Tibial nerve (tissue), 4 donors: ENCODE measurements at regions not wholly inside any gene's neighbourhood (a gene's known extent, or its start where the extent isn't known, plus 50 kb on each side); places are given as distances from the start of the nearest gene placed in this dataset.
A peak's percentile ranks its signal among the peaks of the same experiment; 100 is the strongest.

Experiments used
- DNase-seq, 2 donors: peaks; one replicate each; pipeline ENCODE4 v3.0.0-alpha.2; 2019; ENCODE audit warnings: low spot score in 2 of 2
- H3K27ac ChIP-seq, 4 donors: fragments of 200-600 bp; sonication (generic) in 3 of 4; one replicate each; pipeline ENCODE4 v1.5.1; 2017 to 2019; ENCODE audit warnings: mild to moderate bottlenecking in 1 of 4
- H3K27me3 ChIP-seq, 2 donors: fragments of 200-600 bp; sonication (generic) in 1 of 2; one replicate each; pipeline versions ENCODE4 v1.5.1 to v1.6.0; 2017 to 2019
- H3K36me3 ChIP-seq, 3 donors: fragments of 200-600 bp; sonication (generic); one replicate each; pipeline ENCODE4 v1.5.1; 2018 to 2019
- H3K4me1 ChIP-seq, 4 donors: fragments of 200-600 bp; sonication (generic) in 3 of 4; one replicate each; pipeline ENCODE4 v1.5.1; 2017 to 2019
- H3K4me3 ChIP-seq, 4 donors: fragments of 200-600 bp; sonication (generic) in 3 of 4; one replicate each; pipeline ENCODE4 v1.5.1; 2017 to 2019; ENCODE audit warnings: mild to moderate bottlenecking in 1 of 4, moderate library complexity in 1 of 4
- H3K9me3 ChIP-seq, 4 donors: fragments of 200-600 bp; sonication (generic) in 3 of 4; one replicate each; pipeline ENCODE4 v1.5.1; 2017 to 2019
- CTCF ChIP-seq, 5 experiments: fragments of 200-600 bp in 3 of 5; fragments of 450-650 bp in 2 of 5; sonication (generic) in 3 of 5; IDR thresholded peaks; one replicate each; pipeline ENCODE4 v1.5.1; 2016 to 2019; ENCODE audit warnings: antibody characterized with exemption in 5 of 5, mild to moderate bottlenecking in 3 of 5, moderate library complexity in 2 of 5
- EP300 ChIP-seq, 2 donors: sonication (generic); formaldehyde crosslinking; IDR thresholded peaks; one replicate each; pipeline ENCODE4 v1.6.1; 2017; ENCODE audit warnings: antibody characterized with exemption in 2 of 2, mild to moderate bottlenecking in 1 of 2
- POLR2A ChIP-seq, 2 donors: fragments of 450-650 bp; IDR thresholded peaks; one replicate each; pipeline ENCODE4 v1.6.1; 2017; ENCODE audit warnings: antibody characterized with exemption in 2 of 2, mild to moderate bottlenecking in 2 of 2, moderate library complexity in 2 of 2
- WGBS, 2 donors: methylation state at CpG; one replicate each; pipeline ENCODE4 v1.1.5; 2018; 5-methylcytosine and 5-hydroxymethylcytosine counted together

GRCh38 chr4:79185526-79186045 lies 140.3 kb downstream of the NAA11 start:
- TF ChIP-seq CTCF (IDR thresholded peaks at IDR 0.05) (no peak), EP300 (IDR thresholded peaks at IDR 0.05) (no peak), POLR2A (IDR thresholded peaks at IDR 0.05) (no peak)
- Histone ChIP-seq H3K9me3 (peaks cover 0 to 5% (median 0%) of the 10 kb centered on the region in 4 donors), H3K36me3 (no peaks in the 10 kb centered on the region), H3K27ac (no peak overlapping the region), H3K4me3 (no peak overlapping the region), H3K4me1 (no peaks in the 10 kb centered on the region), H3K27me3 (no peaks in the 10 kb centered on the region)
- WGBS, 2 donors, result 51 to 61% methylated on average over 3 of the region's 3 CpGs
- DNase-seq, result no peak

GRCh38 chr4:79184476-79184875 lies 141.4 kb downstream of the NAA11 start:
- H3K36me3 ChIP-seq, result no peaks in the 10 kb centered on the region
- WGBS, 2 donors, result 65 to 68% methylated on average over 4 of the region's 4 CpGs

GRCh38 chr4:79182209-79182608 lies 143.7 kb downstream of the NAA11 start:
- 74 to 76% methylated on average over 3 of the region's 3 CpGs for WGBS, 2 donors
- Histone ChIP-seq H3K27ac (no peak overlapping the region), H3K9me3 (no peaks in the 10 kb centered on the region), H3K36me3 (no peaks in the 10 kb centered on the region), H3K27me3 (no peaks in the 10 kb centered on the region), H3K4me3 (no peak overlapping the region), H3K4me1 (peaks cover 0 to 11% (median 0%) of the 10 kb centered on the region in 4 donors)
- no peak for DNase-seq
- TF ChIP-seq CTCF (IDR thresholded peaks at IDR 0.05) (no peak), EP300 (IDR thresholded peaks at IDR 0.05) (no peak), POLR2A (IDR thresholded peaks at IDR 0.05) (no peak)

More at GRCh38 chr4:79184476-79184875, 141.4 kb downstream of the NAA11 start:
- peaks cover 0 to 5% (median 0%) of the 10 kb centered on the region in 4 donors for H3K9me3 ChIP-seq
- H3K27ac ChIP-seq, result no peak overlapping the region
- H3K4me1 ChIP-seq, result no peaks in the 10 kb centered on the region
- TF ChIP-seq EP300 (IDR thresholded peaks at IDR 0.05) (no peak), POLR2A (IDR thresholded peaks at IDR 0.05) (no peak), CTCF (IDR thresholded peaks at IDR 0.05) (no peak)
- H3K27me3 ChIP-seq, result no peaks in the 10 kb centered on the region
- H3K4me3 ChIP-seq, result no peak overlapping the region
- DNase-seq, result no peak

- H3K9me3 ChIP-seq, result no peaks in the 10 kb centered on the region
- 76 to 77% methylated on average over 7 of the region's 7 CpGs for WGBS, 2 donors
- no peak for TF ChIP-seq POLR2A (IDR thresholded peaks at IDR 0.05)
- no peak for TF ChIP-seq EP300 (IDR thresholded peaks at IDR 0.05)
- no peak for TF ChIP-seq CTCF (IDR thresholded peaks at IDR 0.05)
- no peak for DNase-seq
- H3K4me1 ChIP-seq, result peaks cover 0 to 12% (median 0%) of the 10 kb centered on the region in 4 donors
- H3K27ac ChIP-seq, result no peak overlapping the region
- H3K4me3 ChIP-seq, result no peak overlapping the region
- no peaks in the 10 kb centered on the region for H3K27me3 ChIP-seq
- H3K36me3 ChIP-seq, result no peaks in the 10 kb centered on the region
Measured at GRCh38 chr4:79181190-79181589, 144.7 kb downstream of the NAA11 start.

- Histone ChIP-seq H3K4me1 (peaks cover 0 to 12% (median 0%) of the 10 kb centered on the region in 4 donors), H3K4me3 (no peak overlapping the region), H3K27ac (no peak overlapping the region), H3K27me3 (no peaks in the 10 kb centered on the region), H3K36me3 (no peaks in the 10 kb centered on the region), H3K9me3 (no peaks in the 10 kb centered on the region)
- no peak for TF ChIP-seq POLR2A (IDR thresholded peaks at IDR 0.05)
- no peak for TF ChIP-seq CTCF (IDR thresholded peaks at IDR 0.05)
- DNase-seq, result peak in 1 of 2 donors; percentile 43
Measured at GRCh38 chr4:79178760-79179159, 147.1 kb downstream of the NAA11 start.
